ENCODE measurements at regions not wholly inside any gene's neighbourhood (a gene's known extent, or its start where the extent isn't known, plus 50 kb on each side); places are given as distances from the start of the nearest gene placed in this dataset.

- Histone ChIP-seq H3K4me1 (ENCODE audit: insufficient read depth) (no peaks in the 10 kb centered on the region), H3K4me3 (ENCODE audit: low read depth, low read length) (no peak overlapping the region), H3K27ac (ENCODE audit: low read depth) (no peak overlapping the region), H3K36me3 (ENCODE audit: insufficient read depth) (no peaks in the 10 kb centered on the region)
- no peak for DNase-seq (ENCODE audit: extremely low spot score)
- 92% methylated on average over 4 of the region's 4 CpGs for WGBS
These were observed 152.8 kb upstream of the IER5L start for GRCh38 chr9:129330711-129331492.

GRCh38 chr9:129328355-129329042, 150.4 kb upstream of the IER5L start:
- WGBS, result 70% methylated on average over 13 of the region's 13 CpGs
- H3K4me1 ChIP-seq (ENCODE audit: insufficient read depth), result no peaks in the 10 kb centered on the region
- no peaks in the 10 kb centered on the region for H3K36me3 ChIP-seq (ENCODE audit: insufficient read depth)
- no peak for DNase-seq (ENCODE audit: extremely low spot score)
- H3K27ac ChIP-seq (ENCODE audit: low read depth), result no peak overlapping the region
- no peak overlapping the region for H3K4me3 ChIP-seq (ENCODE audit: low read depth, low read length)

- no peaks in the 10 kb centered on the region for H3K4me1 ChIP-seq (ENCODE audit: insufficient read depth)
- no peak overlapping the region for H3K4me3 ChIP-seq (ENCODE audit: low read depth, low read length)
- DNase-seq (ENCODE audit: extremely low spot score), result no peak
- no peaks in the 10 kb centered on the region for H3K36me3 ChIP-seq (ENCODE audit: insufficient read depth)
- 82% methylated on average over 9 of the region's 9 CpGs for WGBS
- H3K27ac ChIP-seq (ENCODE audit: low read depth), result no peak overlapping the region
These were observed 149.7 kb upstream of the IER5L start for GRCh38 chr9:129327552-129328328.

GRCh38 chr9:129326061-129327005, 148.3 kb upstream of the IER5L start:
- no peak for DNase-seq (ENCODE audit: extremely low spot score)
- Histone ChIP-seq H3K27ac (ENCODE audit: low read depth) (no peak overlapping the region), H3K4me3 (ENCODE audit: low read depth, low read length) (no peak overlapping the region), H3K4me1 (ENCODE audit: insufficient read depth) (no peaks in the 10 kb centered on the region), H3K36me3 (ENCODE audit: insufficient read depth) (no peaks in the 10 kb centered on the region)
- 89% methylated on average over 13 of the region's 13 CpGs for WGBS

- Histone ChIP-seq H3K36me3 (ENCODE audit: insufficient read depth) (no peaks in the 10 kb centered on the region), H3K27ac (ENCODE audit: low read depth) (no peak overlapping the region), H3K4me3 (ENCODE audit: low read depth, low read length) (no peak overlapping the region), H3K4me1 (ENCODE audit: insufficient read depth) (no peaks in the 10 kb centered on the region)
- DNase-seq (ENCODE audit: extremely low spot score), result no peak
- 90% methylated on average over 7 of the region's 7 CpGs for WGBS
These were observed 146.9 kb upstream of the IER5L start for GRCh38 chr9:129324808-129325502.

GRCh38 chr9:129323999-129324553, 146.0 kb upstream of the IER5L start:
- no peaks in the 10 kb centered on the region for H3K4me1 ChIP-seq (ENCODE audit: insufficient read depth)
- no peaks in the 10 kb centered on the region for H3K36me3 ChIP-seq (ENCODE audit: insufficient read depth)
- DNase-seq (ENCODE audit: extremely low spot score), result no peak
- H3K27ac ChIP-seq (ENCODE audit: low read depth), result no peak overlapping the region
- 60% methylated on average over 13 of the region's 13 CpGs for WGBS
- no peak overlapping the region for H3K4me3 ChIP-seq (ENCODE audit: low read depth, low read length)

- Histone ChIP-seq H3K27ac (ENCODE audit: low read depth) (no peak overlapping the region), H3K4me3 (ENCODE audit: low read depth, low read length) (no peak overlapping the region), H3K36me3 (ENCODE audit: insufficient read depth) (no peaks in the 10 kb centered on the region), H3K4me1 (ENCODE audit: insufficient read depth) (no peaks in the 10 kb centered on the region)
- 41% methylated on average over 6 of the region's 6 CpGs for WGBS
- no peak for DNase-seq (ENCODE audit: extremely low spot score)
These were observed 145.4 kb upstream of the IER5L start for GRCh38 chr9:129323376-129323998.

GRCh38 chr9:129322641-129323375, 144.7 kb upstream of the IER5L start:
- Histone ChIP-seq H3K27ac (ENCODE audit: low read depth) (no peak overlapping the region), H3K4me1 (ENCODE audit: insufficient read depth) (no peaks in the 10 kb centered on the region), H3K4me3 (ENCODE audit: low read depth, low read length) (no peak overlapping the region), H3K36me3 (ENCODE audit: insufficient read depth) (no peaks in the 10 kb centered on the region)
- 63% methylated on average over 17 of the region's 17 CpGs for WGBS
- no peak for DNase-seq (ENCODE audit: extremely low spot score)

GRCh38 chr9:129322022-129322621, 144.1 kb upstream of the IER5L start:
- DNase-seq (ENCODE audit: extremely low spot score), result no peak
- 91% methylated on average over 7 of the region's 7 CpGs for WGBS
- Histone ChIP-seq H3K27ac (ENCODE audit: low read depth) (peak overlapping the region; percentile 0), H3K36me3 (ENCODE audit: insufficient read depth) (no peaks in the 10 kb centered on the region), H3K4me3 (ENCODE audit: low read depth, low read length) (no peak overlapping the region), H3K4me1 (ENCODE audit: insufficient read depth) (no peaks in the 10 kb centered on the region)

- 76% methylated on average over 20 of the region's 20 CpGs for WGBS
- H3K4me1 ChIP-seq (ENCODE audit: insufficient read depth), result no peaks in the 10 kb centered on the region
- DNase-seq (ENCODE audit: extremely low spot score), result no peak
These were observed 143.4 kb upstream of the IER5L start for GRCh38 chr9:129321286-129322021.

More at GRCh38 chr9:129321286-129322021, 143.4 kb upstream of the IER5L start:
- Histone ChIP-seq H3K36me3 (ENCODE audit: insufficient read depth) (no peaks in the 10 kb centered on the region), H3K27ac (ENCODE audit: low read depth) (peak overlapping the region; percentile 88), H3K4me3 (ENCODE audit: low read depth, low read length) (peak overlapping the region; percentile 29)

All from urinary bladder (tissue), 3 donors.